ENCODE measurements at regions not wholly inside any gene's neighbourhood (a gene's known extent, or its start where the extent isn't known, plus 50 kb on each side); places are given as distances from the start of the nearest gene placed in this dataset.
A peak's percentile ranks its signal among the peaks of the same experiment; 100 is the strongest.

GRCh38 chrX:3167771-3168170 is 126.5 kb downstream of the ARSF start:
- FAIRE-seq (no peak), DNase-seq (ENCODE audit: low read depth) (no peak)
- Histone ChIP-seq H2AFZ (ENCODE audit: low read depth, low read length) (no peak overlapping the region), H3K4me1 (ENCODE audit: insufficient read depth, low read length) (peaks cover 19% of the 10 kb centered on the region), H3K27me3 (ENCODE audit: insufficient read depth, low read length) (no peaks in the 10 kb centered on the region), H4K20me1 (ENCODE audit: insufficient read depth, low read length) (no peaks in the 10 kb centered on the region), H3K9ac (ENCODE audit: low read length) (no peak overlapping the region), H3K4me3 (ENCODE audit: insufficient read depth, low read depth, low read length) (no peak overlapping the region), H3K36me3 (ENCODE audit: insufficient read depth, low read length) (no peaks in the 10 kb centered on the region), H3K4me2 (ENCODE audit: low read length) (no peak overlapping the region), H3K79me2 (ENCODE audit: insufficient read depth, low read length) (no peaks in the 10 kb centered on the region), H3K9me3 (ENCODE audit: insufficient read depth, low read depth, low read length) (no peaks in the 10 kb centered on the region), H3K27ac (ENCODE audit: low read depth, low read length) (peak overlapping the region; percentile 13)
- no peak overlapping the region for H3K4me3 Mint-ChIP-seq (ENCODE audit: unreplicated experiment)
- H3K9me3 Mint-ChIP-seq (ENCODE audit: unreplicated experiment), result peaks cover 3% of the 10 kb centered on the region
- no peak overlapping the region for H3K27ac Mint-ChIP-seq (ENCODE audit: unreplicated experiment)
- no peaks in the 10 kb centered on the region for H3K27me3 Mint-ChIP-seq (ENCODE audit: low read depth, unreplicated experiment)
- TF ChIP-seq CTCF (IDR thresholded peaks at IDR 0.05; ENCODE audit: insufficient read depth, low read depth, low read length) (no peak), EZH2 (IDR thresholded peaks at IDR 0.05; ENCODE audit: insufficient read depth, low read length) (no peak)
- no peaks in the 10 kb centered on the region for H3K36me3 Mint-ChIP-seq (ENCODE audit: low read depth, unreplicated experiment)
- peaks cover 3% of the 10 kb centered on the region for H3K4me1 Mint-ChIP-seq (ENCODE audit: low read depth, unreplicated experiment)

- no peak overlapping the region for H3K4me3 ChIP-seq (ENCODE audit: insufficient read depth, low read depth, low read length)
- peak overlapping the region; percentile 47 for H2AFZ ChIP-seq (ENCODE audit: low read depth, low read length)
- H3K27me3 ChIP-seq (ENCODE audit: insufficient read depth, low read length), result no peaks in the 10 kb centered on the region
- H3K27ac Mint-ChIP-seq (ENCODE audit: unreplicated experiment), result no peak overlapping the region
- H3K27me3 Mint-ChIP-seq (ENCODE audit: low read depth, unreplicated experiment), result no peaks in the 10 kb centered on the region
- H3K36me3 Mint-ChIP-seq (ENCODE audit: low read depth, unreplicated experiment), result no peaks in the 10 kb centered on the region
- peak overlapping the region; percentile 47 for H3K27ac ChIP-seq (ENCODE audit: low read depth, low read length)
- FAIRE-seq, result peak; percentile 93
- no peaks in the 10 kb centered on the region for H4K20me1 ChIP-seq (ENCODE audit: insufficient read depth, low read length)
- H3K9me3 Mint-ChIP-seq (ENCODE audit: unreplicated experiment), result peaks cover 3% of the 10 kb centered on the region
- H3K4me1 ChIP-seq (ENCODE audit: insufficient read depth, low read length), result peaks cover 19% of the 10 kb centered on the region
- H3K4me1 Mint-ChIP-seq (ENCODE audit: low read depth, unreplicated experiment), result peaks cover under 1% of the 10 kb centered on the region
- no peaks in the 10 kb centered on the region for H3K36me3 ChIP-seq (ENCODE audit: insufficient read depth, low read length)
- H3K4me3 Mint-ChIP-seq (ENCODE audit: unreplicated experiment), result no peak overlapping the region
- peak overlapping the region; percentile 77 for H3K4me2 ChIP-seq (ENCODE audit: low read length)
- H3K9me3 ChIP-seq (ENCODE audit: insufficient read depth, low read depth, low read length), result no peaks in the 10 kb centered on the region
- TF ChIP-seq CTCF (IDR thresholded peaks at IDR 0.05; ENCODE audit: insufficient read depth, low read depth, low read length), result no peak
- TF ChIP-seq EZH2 (IDR thresholded peaks at IDR 0.05; ENCODE audit: insufficient read depth, low read length), result no peak
- no peak for DNase-seq (ENCODE audit: low read depth)
- H3K79me2 ChIP-seq (ENCODE audit: insufficient read depth, low read length), result no peaks in the 10 kb centered on the region
- H3K9ac ChIP-seq (ENCODE audit: low read length), result peak overlapping the region; percentile 41
Measured at GRCh38 chrX:3166670-3167455, 125.6 kb downstream of the ARSF start.

GRCh38 chrX:3165808-3166207 is 124.5 kb downstream of the ARSF start:
- FAIRE-seq, result peak; percentile 98
- Histone ChIP-seq H3K4me3 (ENCODE audit: insufficient read depth, low read depth, low read length) (no peak overlapping the region), H3K9me3 (ENCODE audit: insufficient read depth, low read depth, low read length) (no peaks in the 10 kb centered on the region), H3K79me2 (ENCODE audit: insufficient read depth, low read length) (no peaks in the 10 kb centered on the region), H3K9ac (ENCODE audit: low read length) (no peak overlapping the region), H2AFZ (ENCODE audit: low read depth, low read length) (no peak overlapping the region), H3K4me2 (ENCODE audit: low read length) (no peak overlapping the region), H4K20me1 (ENCODE audit: insufficient read depth, low read length) (no peaks in the 10 kb centered on the region), H3K4me1 (ENCODE audit: insufficient read depth, low read length) (peaks cover 23% of the 10 kb centered on the region), H3K36me3 (ENCODE audit: insufficient read depth, low read length) (no peaks in the 10 kb centered on the region), H3K27me3 (ENCODE audit: insufficient read depth, low read length) (no peaks in the 10 kb centered on the region), H3K27ac (ENCODE audit: low read depth, low read length) (no peak overlapping the region)
- DNase-seq (ENCODE audit: low read depth), result no peak
- Mint-ChIP-seq H3K36me3 (ENCODE audit: low read depth, unreplicated experiment) (no peaks in the 10 kb centered on the region), H3K9me3 (ENCODE audit: unreplicated experiment) (no peaks in the 10 kb centered on the region), H3K27ac (ENCODE audit: unreplicated experiment) (no peak overlapping the region), H3K4me3 (ENCODE audit: unreplicated experiment) (no peak overlapping the region), H3K4me1 (ENCODE audit: low read depth, unreplicated experiment) (peaks cover 11% of the 10 kb centered on the region), H3K27me3 (ENCODE audit: low read depth, unreplicated experiment) (no peaks in the 10 kb centered on the region)
- TF ChIP-seq EZH2 (IDR thresholded peaks at IDR 0.05; ENCODE audit: insufficient read depth, low read length) (no peak), CTCF (IDR thresholded peaks at IDR 0.05; ENCODE audit: insufficient read depth, low read depth, low read length) (no peak)

Data from astrocyte (in vitro differentiated cells and primary cell).